ENCODE measurements at regions not wholly inside any gene's neighbourhood (a gene's known extent, or its start where the extent isn't known, plus 50 kb on each side); places are given as distances from the start of the nearest gene placed in this dataset.

GRCh38 chr21:36544545-36544944 is 64.6 kb upstream of the CLDN14 start:
- Histone ChIP-seq H4K20me1 (ENCODE audit: insufficient read depth) (no peaks in the 10 kb centered on the region), H3K4me1 (ENCODE audit: control insufficient read depth in 1 of 2, insufficient read depth in 2 of 2, low read length in 2 of 2) (no peaks in the 10 kb centered on the region), H3K36me3 (ENCODE audit: control insufficient read depth in 1 of 2, insufficient read depth in 2 of 2, low read length in 2 of 2) (no peaks in the 10 kb centered on the region), H3K4me2 (ENCODE audit: low read length) (no peak overlapping the region), H3K4me3 (replicated peaks in 1 of 2; ENCODE audit: low read depth in 1 of 2, low read length in 2 of 2) (no peak overlapping the region), H2AFZ (ENCODE audit: low read depth, low read length, poor library complexity, severe bottlenecking) (no peak overlapping the region), H3K9ac (ENCODE audit: low read length) (no peak overlapping the region), H3K79me2 (ENCODE audit: insufficient read depth, low read length) (no peaks in the 10 kb centered on the region), H3K27me3 (ENCODE audit: insufficient read depth, low read length) (peaks cover 45% of the 10 kb centered on the region), H3K9me2 (ENCODE audit: insufficient read depth) (no peaks in the 10 kb centered on the region), H3K27ac (ENCODE audit: low read depth, low read length) (no peak overlapping the region), H3K9me3 (ENCODE audit: control insufficient read depth in 1 of 2, insufficient read depth in 1 of 2, low read depth in 1 of 2, low read length in 2 of 2) (no peaks in the 10 kb centered on the region)
- intact Hi-C loops (cut with micrococcal nuclease) = no loop called here
- no TSS peak for BruUV-seq (replicated peaks)
- ChIA-PET POLR2A (no interaction called here), RAD21 (ENCODE audit: low non-redundant PET in 1 of 2, low total read pairs in 2 of 2, uncharacterized antibody in 2 of 2, unreplicated experiment in 2 of 2) (no interaction called here), CTCF (no interaction called here)
- ATAC-seq (no peak), DNase-seq (ENCODE audit: low read depth, low spot score) (no peak)
- TF ChIP-seq CBX3 (IDR thresholded peaks at IDR 0.05; ENCODE audit: low read depth) = no peak
- TF ChIP-seq SRF (IDR thresholded peaks at IDR 0.05; ENCODE audit: low read depth) = no peak
- TF ChIP-seq EGR1 (IDR thresholded peaks at IDR 0.05; ENCODE audit: low read depth) = no peak
- no peak for TF ChIP-seq CEBPB (IDR thresholded peaks at IDR 0.05; ENCODE audit: low read depth)
- TF ChIP-seq SP1 (IDR thresholded peaks at IDR 0.05; ENCODE audit: low read depth) = no peak
- TF ChIP-seq ZFX (IDR thresholded peaks at IDR 0.05) = no peak
- no peak for TF ChIP-seq ZBTB33 (IDR thresholded peaks at IDR 0.05; ENCODE audit: extremely low read depth, insufficient replicate concordance, low read length)
- no peak for TF ChIP-seq EZH2phosphoT487 (IDR thresholded peaks at IDR 0.05; ENCODE audit: borderline replicate concordance)
- no peak for TF ChIP-seq JUND (IDR thresholded peaks at IDR 0.05)
- no peak for TF ChIP-seq POLR2AphosphoS5 (IDR thresholded peaks at IDR 0.05; ENCODE audit: low read depth, low read length)
- no peak for TF ChIP-seq FOSL1 (IDR thresholded peaks at IDR 0.05; ENCODE audit: low read depth)
- no peak for TF ChIP-seq TCF7L2 (IDR thresholded peaks at IDR 0.05; ENCODE audit: borderline replicate concordance, extremely low read depth, insufficient read depth, insufficient read length)
- no peak for TF ChIP-seq CTCF (IDR thresholded peaks at IDR 0.05 in 2 of 3, conservative IDR thresholded peaks at IDR 0.05 in 1 of 3; ENCODE audit: borderline replicate concordance in 1 of 3, insufficient read depth in 1 of 3, low read depth in 2 of 3, low read length in 2 of 3)
- no peak for TF ChIP-seq RAD21 (IDR thresholded peaks at IDR 0.05; ENCODE audit: low read depth)
